Colonic mucosa (tissue), 4 donors: ENCODE measurements at regions not wholly inside any gene's neighbourhood (a gene's known extent, or its start where the extent isn't known, plus 50 kb on each side); places are given as distances from the start of the nearest gene placed in this dataset.
"Not testable (repeated sequence)": the region's sequence is repeated elsewhere in the genome, so short reads cannot be mapped to it uniquely, and the experiment has no call there.

Source experiments
- DNase-seq: peaks from one replicate; pipeline ENCODE4 v3.0.0-alpha.2; 2020
- H3K27ac ChIP-seq: fragments of 200-600 bp; one replicate; pipeline ENCODE4 v1.8.0; 2021
- H3K27me3 ChIP-seq: fragments of 200-600 bp; one replicate; pipeline ENCODE4 v1.8.0; 2021
- H3K36me3 ChIP-seq: fragments of 200-600 bp; one replicate; pipeline ENCODE4 v1.8.0; 2021
- H3K4me1 ChIP-seq: fragments of 200-600 bp; one replicate; pipeline ENCODE4 v1.8.0; 2021; ENCODE audit warnings: mild to moderate bottlenecking
- H3K4me3 ChIP-seq: fragments of 200-600 bp; one replicate; pipeline ENCODE4 v1.8.0; 2021
- H3K9ac ChIP-seq, 2 donors: one replicate each; pipeline ENCODE4 v1.7.0; 2013; ENCODE audit warnings: control low read depth in 2 of 2, low read depth in 2 of 2, low read length in 2 of 2
- H3K9me3 ChIP-seq: fragments of 200-600 bp; one replicate; pipeline ENCODE4 v1.8.0; 2021
- CTCF ChIP-seq: fragments of 200-600 bp; IDR thresholded peaks from one replicate; pipeline ENCODE4 v1.8.0; 2022; ENCODE audit warnings: antibody characterized with exemption, mild to moderate bottlenecking
- intact Hi-C: fragments of 100-400 bp; cut with DNase I; formaldehyde crosslinking; loops from one replicate; pipeline ENCODE4 v1.14.1; 2022
- donor health status: healthy.
- donor health status: DM: no; HTN: no; CAD: no.
- donor health status: DM: no; HTN: no; CAD: no.

GRCh38 chr7:32816409-32816948, 75.1 kb downstream of the KBTBD2 start:
- H3K4me3 ChIP-seq, H3K36me3 ChIP-seq, intact Hi-C loops, H3K27ac ChIP-seq, DNase-seq, H3K9me3 ChIP-seq, H3K4me1 ChIP-seq, H3K9ac ChIP-seq, H3K27me3 ChIP-seq: not testable (repeated sequence)

- H3K27me3 ChIP-seq, H3K4me3 ChIP-seq, H3K27ac ChIP-seq, H3K9me3 ChIP-seq, H3K36me3 ChIP-seq, DNase-seq, intact Hi-C loops, H3K9ac ChIP-seq, H3K4me1 ChIP-seq: not testable (repeated sequence)
These were observed 76.8 kb downstream of the KBTBD2 start for GRCh38 chr7:32814779-32815178.

- no peak for DNase-seq
- H3K36me3 ChIP-seq: no peaks in the 10 kb centered on the region
- H3K9ac ChIP-seq: no peak overlapping the region
- H3K27me3 ChIP-seq: no peaks in the 10 kb centered on the region
- no peaks in the 10 kb centered on the region for H3K9me3 ChIP-seq
- no peak for TF ChIP-seq CTCF
- no peak overlapping the region for H3K4me3 ChIP-seq
- H3K27ac ChIP-seq: no peak overlapping the region
- H3K4me1 ChIP-seq: no peaks in the 10 kb centered on the region
- intact Hi-C loops: no loop called here
These were observed 81.7 kb downstream of the KBTBD2 start for GRCh38 chr7:32809871-32810270.

GRCh38 chr7:32809347-32809746, 82.2 kb downstream of the KBTBD2 start:
- Histone ChIP-seq H3K27me3 (no peaks in the 10 kb centered on the region), H3K4me3 (no peak overlapping the region), H3K27ac (no peak overlapping the region), H3K36me3 (no peaks in the 10 kb centered on the region), H3K4me1 (no peaks in the 10 kb centered on the region), H3K9ac (no peak overlapping the region), H3K9me3 (no peaks in the 10 kb centered on the region)
- intact Hi-C loops: no loop called here
- DNase-seq: no peak
- TF ChIP-seq CTCF: no peak

GRCh38 chr7:32803406-32804141, 88.0 kb downstream of the KBTBD2 start:
- no peak for TF ChIP-seq CTCF
- no peak overlapping the region for H3K27ac ChIP-seq
- H3K4me1 ChIP-seq: no peaks in the 10 kb centered on the region
- H3K27me3 ChIP-seq: no peaks in the 10 kb centered on the region
- intact Hi-C loops: loop anchor here (5.0 kb wide), 1 partner anchor 309 kb away; no protein-coding TSS in a partner anchor
- H3K36me3 ChIP-seq: no peaks in the 10 kb centered on the region
- H3K9ac ChIP-seq: no peak overlapping the region
- H3K9me3 ChIP-seq: no peaks in the 10 kb centered on the region
- H3K4me3 ChIP-seq: no peak overlapping the region
- no peak for DNase-seq

- no peak for DNase-seq
- H3K9me3 ChIP-seq: no peaks in the 10 kb centered on the region
- no peak overlapping the region for H3K4me3 ChIP-seq
- no peaks in the 10 kb centered on the region for H3K4me1 ChIP-seq
- TF ChIP-seq CTCF: no peak
- H3K27ac ChIP-seq: no peak overlapping the region
- no peaks in the 10 kb centered on the region for H3K36me3 ChIP-seq
- H3K9ac ChIP-seq: no peak overlapping the region
- H3K27me3 ChIP-seq: no peaks in the 10 kb centered on the region
- intact Hi-C loops: loop anchor here (5.0 kb wide), 1 partner anchor 310 kb away; no protein-coding TSS in a partner anchor
These were observed 89.2 kb downstream of the KBTBD2 start for GRCh38 chr7:32802305-32802910.

GRCh38 chr7:32793053-32793452, 98.5 kb downstream of the KBTBD2 start:
- DNase-seq, intact Hi-C loops, H3K36me3 ChIP-seq, H3K9me3 ChIP-seq, H3K27me3 ChIP-seq, H3K9ac ChIP-seq, H3K4me1 ChIP-seq, H3K27ac ChIP-seq, H3K4me3 ChIP-seq: not testable (repeated sequence)

- H3K9ac ChIP-seq, H3K36me3 ChIP-seq, H3K4me1 ChIP-seq, H3K27me3 ChIP-seq, intact Hi-C loops, DNase-seq, H3K4me3 ChIP-seq, H3K9me3 ChIP-seq, H3K27ac ChIP-seq: not testable (repeated sequence)
These were observed 100.7 kb downstream of the KBTBD2 start for GRCh38 chr7:32790766-32791430.

- DNase-seq, intact Hi-C loops, H3K9me3 ChIP-seq, H3K27ac ChIP-seq, H3K36me3 ChIP-seq, H3K9ac ChIP-seq, H3K4me1 ChIP-seq, H3K27me3 ChIP-seq, H3K4me3 ChIP-seq: not testable (repeated sequence)
These were observed 102.3 kb downstream of the KBTBD2 start for GRCh38 chr7:32789266-32789665.
